ENCODE measurements at regions not wholly inside any gene's neighbourhood (a gene's known extent, or its start where the extent isn't known, plus 50 kb on each side); places are given as distances from the start of the nearest gene placed in this dataset.

DNA sequence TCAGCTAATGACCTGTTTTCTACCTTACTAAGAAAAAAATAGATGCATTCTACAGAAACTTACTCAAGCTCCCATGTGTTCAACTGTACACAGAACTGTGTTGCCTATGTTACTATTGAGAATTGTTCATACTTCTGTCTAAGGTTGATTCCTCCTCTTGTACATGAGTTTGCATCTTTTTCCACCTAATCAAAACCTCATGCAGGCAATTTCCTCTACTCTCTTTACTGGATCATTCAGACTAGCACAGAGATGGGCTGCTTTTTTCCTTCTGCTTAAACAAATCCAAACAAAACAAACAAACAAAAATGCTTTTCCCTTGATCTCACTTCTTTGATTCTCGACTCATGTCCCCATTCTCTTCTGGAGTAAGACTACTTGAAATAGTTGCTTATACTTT is 58.8 kb upstream of the PTGFR start:
- in situ Hi-C loops (cut with HindIII; ENCODE audit: low pct_unique_long_range_greater_than_20kb, low sequenced_read_pairs): no loop called here
- no peak for DNase-seq (ENCODE audit: low read depth in 1 of 2, low spot score in 1 of 2)
- no peak for TF ChIP-seq JUND (IDR thresholded peaks at IDR 0.05; ENCODE audit: low read depth)

DNA sequence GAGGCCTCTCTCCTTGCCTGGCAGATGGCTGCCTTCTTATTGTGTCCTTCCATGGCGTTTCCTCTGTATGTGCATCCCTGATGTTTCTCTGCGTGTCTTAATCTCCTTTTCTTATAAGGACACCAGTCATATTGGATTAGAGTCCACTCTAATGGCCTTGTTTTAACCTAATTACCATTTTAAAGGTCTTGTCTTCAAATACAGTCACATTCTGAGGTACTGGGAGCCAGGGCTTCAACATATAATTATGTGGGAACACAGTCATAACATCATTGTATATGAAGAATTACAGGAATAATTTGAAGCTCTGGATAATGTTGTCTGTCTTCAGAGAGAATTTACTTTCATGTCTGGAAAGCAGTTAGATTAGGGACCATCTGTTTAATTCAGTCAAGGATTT is 56.4 kb upstream of the PTGFR start:
- no peak for TF ChIP-seq JUND (IDR thresholded peaks at IDR 0.05; ENCODE audit: low read depth)
- in situ Hi-C loops (cut with HindIII; ENCODE audit: low pct_unique_long_range_greater_than_20kb, low sequenced_read_pairs): no loop called here
- no peak for DNase-seq (ENCODE audit: low read depth in 1 of 2, low spot score in 1 of 2)

DNA sequence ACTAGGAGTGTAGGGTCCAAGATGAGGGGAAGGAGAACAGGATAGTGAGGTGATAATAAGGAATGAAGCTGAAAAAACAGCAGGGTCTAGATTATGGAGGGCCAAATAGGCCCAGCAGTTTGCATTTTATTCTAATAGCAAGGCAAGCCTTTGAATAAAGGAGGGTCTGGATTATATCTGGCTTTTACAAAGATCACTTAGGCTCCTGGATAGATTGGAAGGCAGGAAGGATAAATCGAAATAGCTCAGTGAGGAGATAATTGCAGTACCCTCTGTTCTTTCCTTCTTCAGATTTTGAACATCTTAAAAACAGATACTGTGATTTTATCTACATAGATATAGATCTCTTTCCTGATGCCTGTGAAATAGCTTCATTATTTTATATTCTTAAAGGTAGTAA is 53.8 kb upstream of the PTGFR start:
- TF ChIP-seq JUND (IDR thresholded peaks at IDR 0.05; ENCODE audit: low read depth): no peak
- DNase-seq (ENCODE audit: low read depth in 1 of 2, low spot score in 1 of 2): no peak
- in situ Hi-C loops (cut with HindIII; ENCODE audit: low pct_unique_long_range_greater_than_20kb, low sequenced_read_pairs): no loop called here

DNA sequence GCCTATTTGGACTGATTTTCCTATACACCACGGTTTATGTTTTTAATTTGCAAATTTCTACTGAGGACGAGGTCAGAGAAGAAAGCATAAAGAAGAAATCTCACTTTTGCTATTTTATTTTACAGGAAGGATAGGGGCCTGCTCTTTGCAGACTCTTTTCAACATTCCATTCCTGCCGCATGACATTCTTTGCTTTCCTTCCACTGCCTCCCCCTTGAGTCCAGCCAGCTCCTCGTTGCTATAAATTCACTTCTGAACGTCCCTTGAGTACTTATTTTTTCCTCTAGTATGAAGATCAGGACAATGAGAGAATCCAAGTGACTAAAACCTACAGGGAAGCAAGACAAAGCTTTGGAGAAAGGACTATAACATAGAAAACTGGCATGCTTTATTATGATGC is 53.4 kb upstream of the PTGFR start:
- in situ Hi-C loops (cut with HindIII; ENCODE audit: low pct_unique_long_range_greater_than_20kb, low sequenced_read_pairs): no loop called here
- no peak for TF ChIP-seq JUND (IDR thresholded peaks at IDR 0.05; ENCODE audit: low read depth)

DNA sequence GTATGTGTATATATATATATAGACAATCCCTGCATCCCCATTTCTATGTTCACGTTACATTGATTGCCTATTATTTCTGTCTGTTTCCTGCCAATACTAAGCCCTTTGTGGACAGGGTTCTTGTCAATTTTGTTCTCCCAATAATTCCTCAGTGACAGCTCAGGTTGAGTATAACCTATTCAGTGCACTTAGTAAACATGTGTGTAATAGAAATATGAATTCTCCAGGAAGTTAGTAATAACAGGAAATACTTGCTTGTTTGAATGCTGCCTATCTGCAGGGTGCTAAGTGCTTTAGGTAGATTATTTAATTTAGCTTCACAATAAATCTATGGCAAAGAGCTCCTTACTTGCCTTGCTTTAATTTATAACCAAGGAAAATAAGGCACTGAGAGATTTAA is 52.8 kb upstream of the PTGFR start:
- DNase-seq (ENCODE audit: low read depth in 1 of 2, low spot score in 1 of 2): no peak
- in situ Hi-C loops (cut with HindIII; ENCODE audit: low pct_unique_long_range_greater_than_20kb, low sequenced_read_pairs): no loop called here
- no peak for TF ChIP-seq JUND (IDR thresholded peaks at IDR 0.05; ENCODE audit: low read depth)

More for the DNA sequence above, 53.4 kb upstream of the PTGFR start:
- DNase-seq (ENCODE audit: low read depth in 1 of 2, low spot score in 1 of 2): no peak

DNA sequence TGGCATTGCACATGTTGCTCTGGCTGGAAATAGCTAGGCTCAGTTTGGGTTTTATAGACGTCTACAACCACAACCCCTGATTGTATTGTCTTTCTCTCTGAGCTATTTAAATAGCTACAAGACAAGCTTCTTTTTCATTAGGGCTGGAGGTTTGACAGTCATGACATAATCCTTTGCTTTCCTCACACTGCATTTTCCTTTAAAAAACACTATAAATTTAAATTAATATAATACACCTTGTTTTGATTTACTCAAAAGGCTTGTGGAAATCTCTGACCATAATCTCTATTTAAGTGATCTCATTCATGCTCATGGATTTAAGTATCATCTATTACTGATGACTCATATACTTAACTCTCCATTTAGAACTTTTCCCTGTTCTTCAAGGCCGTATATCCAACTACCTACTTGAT is 50.4 kb upstream of the PTGFR start:
- DNase-seq (ENCODE audit: low read depth in 1 of 2, low spot score in 1 of 2): no peak
- in situ Hi-C loops (cut with HindIII; ENCODE audit: low pct_unique_long_range_greater_than_20kb, low sequenced_read_pairs): no loop called here
- TF ChIP-seq JUND (IDR thresholded peaks at IDR 0.05; ENCODE audit: low read depth): no peak
